GM23338 (cell line): ENCODE measurements at regions not wholly inside any gene's neighbourhood (a gene's known extent, or its start where the extent isn't known, plus 50 kb on each side); places are given as distances from the start of the nearest gene placed in this dataset.

Experiments
- ATAC-seq: fragments of 200-7000 bp; cut with Tn5 transposase; 3 replicates; pipeline ENCODE4 v1.9.1; 2020
- DNase-seq: peaks from one replicate; pipeline ENCODE4 v3.0.0-alpha.2; 2015; ENCODE audit warnings: low spot score
- H2AFZ ChIP-seq: fragments of 200-600 bp; sonication (generic); 2 replicates; pipeline ENCODE4 v1.8.0; 2016; ENCODE audit warnings: antibody characterized with exemption, mild to moderate bottlenecking, moderate library complexity
- H3F3A ChIP-seq: fragments of 200-600 bp; sonication (generic); replicated peaks from 2 replicates; pipeline ENCODE4 v1.8.0; 2017; ENCODE audit warnings: antibody characterized with exemption, mixed run types, low read depth
- H3K27ac ChIP-seq: fragments of 200-600 bp; sonication (generic); 2 replicates; pipeline ENCODE4 v1.6.1; 2016; ENCODE audit warnings: low read depth
- H3K27me3 ChIP-seq: fragments of 200-600 bp; sonication (generic); 2 replicates; pipeline ENCODE4 v1.8.0; 2016; ENCODE audit warnings: mild to moderate bottlenecking, mixed run types, moderate library complexity; ENCODE audit not compliant: insufficient read depth
- H3K36me3 ChIP-seq: fragments of 200-600 bp; sonication (generic); 2 replicates; pipeline ENCODE4 v1.8.0; 2016; ENCODE audit warnings: mild to moderate bottlenecking; ENCODE audit not compliant: insufficient read depth
- H3K4me1 ChIP-seq: fragments of 200-600 bp; sonication (generic); 2 replicates; pipeline ENCODE4 v1.8.0; 2016; ENCODE audit warnings: mild to moderate bottlenecking, moderate library complexity; ENCODE audit not compliant: insufficient read depth
- H3K4me2 ChIP-seq: fragments of 200-600 bp; sonication (generic); 2 replicates; pipeline ENCODE4 v1.7.1; 2017; ENCODE audit warnings: mixed run types
- H3K4me3 ChIP-seq: fragments of 200-600 bp; sonication (generic); 2 replicates; pipeline ENCODE4 v1.6.1; 2016; ENCODE audit warnings: mixed run types
- H3K79me2 ChIP-seq: fragments of 200-600 bp; sonication (generic); replicated peaks from 2 replicates; pipeline ENCODE4 v1.8.0; 2017; ENCODE audit warnings: mild to moderate bottlenecking; ENCODE audit not compliant: insufficient read depth
- H3K9me2 ChIP-seq: fragments of 200-600 bp; sonication (generic); 2 replicates; pipeline ENCODE4 v1.8.0; 2017; ENCODE audit not compliant: insufficient read depth
- H4K20me1 ChIP-seq: fragments of 200-600 bp; sonication (generic); replicated peaks from 2 replicates; pipeline ENCODE4 v1.8.0; 2017; ENCODE audit warnings: mild to moderate bottlenecking; ENCODE audit not compliant: insufficient read depth
- H3K27ac Mint-ChIP-seq: 2 replicates; pipeline ENCODE4 v1.8.0; 2020; ENCODE audit warnings: inconsistent platforms, mild to moderate bottlenecking, moderate library complexity, mixed read lengths
- H3K27me3 Mint-ChIP-seq: 3 replicates; pipeline ENCODE4 v1.8.0; 2022; ENCODE audit warnings: low read depth, mild to moderate bottlenecking, moderate library complexity, mixed read lengths, inconsistent platforms; ENCODE audit not compliant: insufficient read depth, poor library complexity
- H3K36me3 Mint-ChIP-seq: 3 replicates; pipeline ENCODE4 v1.8.0; 2021; ENCODE audit warnings: low read depth, mild to moderate bottlenecking, inconsistent platforms, moderate library complexity, mixed read lengths
- H3K4me1 Mint-ChIP-seq: 3 replicates; pipeline ENCODE4 v1.8.0; 2020; ENCODE audit warnings: mild to moderate bottlenecking, inconsistent platforms, mixed read lengths
- H3K4me3 Mint-ChIP-seq: 3 replicates; pipeline ENCODE4 v1.8.0; 2021; ENCODE audit warnings: moderate library complexity, mild to moderate bottlenecking, inconsistent platforms, mixed read lengths
- H3K9me3 Mint-ChIP-seq: 3 replicates; pipeline ENCODE4 v1.8.0; 2020; ENCODE audit warnings: moderate library complexity, mild to moderate bottlenecking, inconsistent platforms, mixed read lengths
- EZH2 ChIP-seq: fragments of 200-600 bp; sonication (generic); IDR thresholded peaks from one replicate; pipeline ENCODE4 v1.8.0; 2017; ENCODE audit warnings: antibody characterized with exemption, mild to moderate bottlenecking, low read depth; ENCODE audit not compliant: unreplicated experiment
- EZH2phosphoT487 ChIP-seq: fragments of 200-600 bp; sonication (generic); IDR thresholded peaks from one replicate; pipeline ENCODE4 v1.8.1; 2018; ENCODE audit warnings: antibody characterized with exemption; ENCODE audit not compliant: unreplicated experiment
- JUNB ChIP-seq: IDR thresholded peaks from one replicate; pipeline ENCODE4 v1.6.1; 2016; ENCODE audit warnings: antibody characterized with exemption; ENCODE audit not compliant: unreplicated experiment
- STAT1 ChIP-seq: IDR thresholded peaks from one replicate; pipeline ENCODE4 v1.6.1; 2016; ENCODE audit warnings: antibody characterized with exemption; ENCODE audit not compliant: unreplicated experiment
- ZNF114 ChIP-seq: fragments of 250-450 bp; sonication (Bioruptor Pico); IDR thresholded peaks from 2 replicates; pipeline ENCODE4 v1.5.0; 2020; ENCODE audit warnings: mild to moderate bottlenecking, moderate library complexity
- TF ChIP-seq, protein P1 (sequence below): IDR thresholded peaks from one replicate; pipeline ENCODE4 v1.6.1; 2018; ENCODE audit warnings: antibody characterized with exemption; ENCODE audit not compliant: unreplicated experiment
- TF ChIP-seq, protein P2 (sequence below): IDR thresholded peaks from 2 replicates; pipeline ENCODE4 v1.6.1; 2016; ENCODE audit warnings: antibody characterized with exemption

DNA sequence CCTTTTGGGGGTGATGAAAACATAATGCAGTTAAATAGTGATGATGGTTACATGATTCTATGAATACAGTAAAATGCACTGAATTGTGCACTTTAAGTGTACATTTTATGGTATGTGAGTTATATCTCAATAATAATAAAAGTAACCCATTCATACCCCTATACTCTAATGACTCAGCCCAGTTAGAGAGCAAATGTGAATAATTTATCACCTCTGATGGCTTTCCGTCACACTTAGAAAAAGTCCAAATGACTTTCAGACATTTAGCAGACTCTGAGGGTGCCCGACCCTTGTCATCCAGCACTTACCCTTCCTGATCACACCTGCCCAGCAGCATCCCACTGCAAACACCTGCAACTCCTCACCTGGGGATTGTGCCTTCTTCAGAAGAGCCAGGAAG is 148.1 kb upstream of the MAF start:
- Histone ChIP-seq H3K27me3 (no peaks in the 10 kb centered on the region), H3K9me2 (peaks cover 11% of the 10 kb centered on the region; the same call in 1 of the 2 replicates), H3K36me3 (no peaks in the 10 kb centered on the region), H4K20me1 (no peaks in the 10 kb centered on the region), H3F3A (no peaks in the 10 kb centered on the region), H3K4me1 (no peaks in the 10 kb centered on the region), H3K27ac (no peak overlapping the region), H2AFZ (no peak overlapping the region), H3K4me2 (no peak overlapping the region), H3K4me3 (no peak overlapping the region), H3K79me2 (no peaks in the 10 kb centered on the region)
- no peak for ATAC-seq
- no peaks in the 10 kb centered on the region for H3K36me3 Mint-ChIP-seq
- no peak for DNase-seq
- no peaks in the 10 kb centered on the region for H3K4me1 Mint-ChIP-seq
- peaks cover 3% of the 10 kb centered on the region; the same call in 1 of the 3 replicates for H3K9me3 Mint-ChIP-seq
- H3K27ac Mint-ChIP-seq: no peak overlapping the region
- H3K27me3 Mint-ChIP-seq: no peaks in the 10 kb centered on the region
- H3K4me3 Mint-ChIP-seq: no peak overlapping the region
- TF ChIP-seq STAT1: no peak
- TF ChIP-seq, protein P1, sequence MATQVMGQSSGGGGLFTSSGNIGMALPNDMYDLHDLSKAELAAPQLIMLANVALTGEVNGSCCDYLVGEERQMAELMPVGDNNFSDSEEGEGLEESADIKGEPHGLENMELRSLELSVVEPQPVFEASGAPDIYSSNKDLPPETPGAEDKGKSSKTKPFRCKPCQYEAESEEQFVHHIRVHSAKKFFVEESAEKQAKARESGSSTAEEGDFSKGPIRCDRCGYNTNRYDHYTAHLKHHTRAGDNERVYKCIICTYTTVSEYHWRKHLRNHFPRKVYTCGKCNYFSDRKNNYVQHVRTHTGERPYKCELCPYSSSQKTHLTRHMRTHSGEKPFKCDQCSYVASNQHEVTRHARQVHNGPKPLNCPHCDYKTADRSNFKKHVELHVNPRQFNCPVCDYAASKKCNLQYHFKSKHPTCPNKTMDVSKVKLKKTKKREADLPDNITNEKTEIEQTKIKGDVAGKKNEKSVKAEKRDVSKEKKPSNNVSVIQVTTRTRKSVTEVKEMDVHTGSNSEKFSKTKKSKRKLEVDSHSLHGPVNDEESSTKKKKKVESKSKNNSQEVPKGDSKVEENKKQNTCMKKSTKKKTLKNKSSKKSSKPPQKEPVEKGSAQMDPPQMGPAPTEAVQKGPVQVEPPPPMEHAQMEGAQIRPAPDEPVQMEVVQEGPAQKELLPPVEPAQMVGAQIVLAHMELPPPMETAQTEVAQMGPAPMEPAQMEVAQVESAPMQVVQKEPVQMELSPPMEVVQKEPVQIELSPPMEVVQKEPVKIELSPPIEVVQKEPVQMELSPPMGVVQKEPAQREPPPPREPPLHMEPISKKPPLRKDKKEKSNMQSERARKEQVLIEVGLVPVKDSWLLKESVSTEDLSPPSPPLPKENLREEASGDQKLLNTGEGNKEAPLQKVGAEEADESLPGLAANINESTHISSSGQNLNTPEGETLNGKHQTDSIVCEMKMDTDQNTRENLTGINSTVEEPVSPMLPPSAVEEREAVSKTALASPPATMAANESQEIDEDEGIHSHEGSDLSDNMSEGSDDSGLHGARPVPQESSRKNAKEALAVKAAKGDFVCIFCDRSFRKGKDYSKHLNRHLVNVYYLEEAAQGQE: no peak
- no peak for TF ChIP-seq JUNB
- TF ChIP-seq ZNF114: no peak

DNA sequence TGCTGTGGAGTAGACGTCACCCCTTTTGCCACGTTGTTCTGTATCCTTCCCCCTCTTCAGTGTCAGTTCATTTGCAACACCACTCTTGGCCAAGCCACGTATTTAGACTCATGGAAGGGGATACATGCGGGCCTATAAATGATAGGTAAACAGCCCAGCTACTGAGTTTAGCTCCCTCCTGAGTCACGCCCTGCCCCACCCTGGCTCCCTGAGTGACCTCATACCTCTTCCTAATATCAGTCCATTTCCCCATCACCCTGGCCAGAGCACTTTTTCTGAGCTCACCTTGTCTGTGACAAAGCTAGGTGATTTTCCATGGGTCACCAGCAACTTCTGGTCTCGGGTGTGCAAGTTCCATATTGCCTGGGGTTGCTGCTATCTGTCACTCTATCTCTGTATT is 147.2 kb upstream of the MAF start:
- H3K9me3 Mint-ChIP-seq: peaks cover 3% of the 10 kb centered on the region; the same call in 1 of the 3 replicates

More for the DNA sequence above, 147.2 kb upstream of the MAF start:
- no peaks in the 10 kb centered on the region for H3K36me3 ChIP-seq
- H3F3A ChIP-seq: no peaks in the 10 kb centered on the region
- H3K4me1 ChIP-seq: no peaks in the 10 kb centered on the region
- H3K79me2 ChIP-seq: no peaks in the 10 kb centered on the region
- H3K4me2 ChIP-seq: no peak overlapping the region
- H3K27ac Mint-ChIP-seq: no peak overlapping the region
- no peak overlapping the region for H3K4me3 Mint-ChIP-seq
- no peaks in the 10 kb centered on the region for H3K4me1 Mint-ChIP-seq
- H3K27me3 Mint-ChIP-seq: no peaks in the 10 kb centered on the region
- no peak overlapping the region for H3K27ac ChIP-seq
- no peaks in the 10 kb centered on the region for H4K20me1 ChIP-seq
- TF ChIP-seq EZH2 (no peak), STAT1 (no peak), ZNF114 (no peak), EZH2phosphoT487 (no peak)
- TF ChIP-seq, protein P2, sequence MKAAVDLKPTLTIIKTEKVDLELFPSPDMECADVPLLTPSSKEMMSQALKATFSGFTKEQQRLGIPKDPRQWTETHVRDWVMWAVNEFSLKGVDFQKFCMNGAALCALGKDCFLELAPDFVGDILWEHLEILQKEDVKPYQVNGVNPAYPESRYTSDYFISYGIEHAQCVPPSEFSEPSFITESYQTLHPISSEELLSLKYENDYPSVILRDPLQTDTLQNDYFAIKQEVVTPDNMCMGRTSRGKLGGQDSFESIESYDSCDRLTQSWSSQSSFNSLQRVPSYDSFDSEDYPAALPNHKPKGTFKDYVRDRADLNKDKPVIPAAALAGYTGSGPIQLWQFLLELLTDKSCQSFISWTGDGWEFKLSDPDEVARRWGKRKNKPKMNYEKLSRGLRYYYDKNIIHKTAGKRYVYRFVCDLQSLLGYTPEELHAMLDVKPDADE: no peak
- TF ChIP-seq, protein P1: no peak
- no peaks in the 10 kb centered on the region for H3K27me3 ChIP-seq
- ATAC-seq (no peak), DNase-seq (no peak)
- no peaks in the 10 kb centered on the region for H3K36me3 Mint-ChIP-seq
- H3K4me3 ChIP-seq: no peak overlapping the region
- H2AFZ ChIP-seq: no peak overlapping the region
- peaks cover 5% of the 10 kb centered on the region; the same call in 1 of the 2 replicates for H3K9me2 ChIP-seq
